SK-N-SH (cell line): ENCODE measurements at regions not wholly inside any gene's neighbourhood (a gene's known extent, or its start where the extent isn't known, plus 50 kb on each side); places are given as distances from the start of the nearest gene placed in this dataset.

ENCODE experiments used
- CTCF ChIA-PET: fragments of 300-600, 350-600 bp; formaldehyde crosslinking; extraction: SDS; loops from one replicate; lab custom pipeline; 2021; lab: Yijun Ruan, JAX
- POLR2A ChIA-PET: fragments of 350-600 bp; sonication (Branson Sonifier 250); formaldehyde crosslinking; extraction: SDS; loops from one replicate; lab custom pipeline; 2020; ENCODE audit warnings: antibody characterized with exemption, inconsistent platforms; lab: Yijun Ruan, JAX
- DNase-seq: peaks from one replicate; pipeline ENCODE4 v3.0.0; 2012
- H2AFZ ChIP-seq: fragments of 200-600 bp; sonication (generic); 2 replicates; pipeline ENCODE4 v1.8.1; 2016; ENCODE audit warnings: antibody characterized with exemption, mild to moderate bottlenecking, low read depth
- H3F3A ChIP-seq: fragments of 200-600 bp; sonication (generic); replicated peaks from 2 replicates; pipeline ENCODE3; 2016; ENCODE audit warnings: antibody characterized with exemption, mild to moderate bottlenecking; ENCODE audit not compliant: insufficient read depth
- H3K27ac ChIP-seq, 2 experiments: fragments of 200-500 bp in 1 of 2; fragments of 200-600 bp in 1 of 2; sonication (Bioruptor generic) in 1 of 2; sonication (generic), shearing (Covaris generic) in 1 of 2; 2 replicates each; pipeline versions ENCODE4 v1.5.1 to v1.6.1; 2014 to 2016; ENCODE audit warnings: low read depth in 2 of 2, inconsistent platforms in 1 of 2, low read length in 1 of 2, mild to moderate bottlenecking in 1 of 2, mixed read lengths in 1 of 2
- H3K27me3 ChIP-seq: fragments of 200-600 bp; sonication (generic), shearing (Covaris generic); 2 replicates; pipeline ENCODE4 v1.6.1; 2016; ENCODE audit warnings: mixed run types; ENCODE audit not compliant: insufficient read depth
- H3K36me3 ChIP-seq, 2 experiments: fragments of 200-500 bp in 1 of 2; fragments of 200-600 bp in 1 of 2; sonication (Bioruptor generic) in 1 of 2; sonication (generic) in 1 of 2; replicated peaks in 1 of 2; 2 replicates each; pipeline versions ENCODE3 to v1.5.1; 2014 to 2016; ENCODE audit warnings: low read length in 1 of 2, mild to moderate bottlenecking in 1 of 2; ENCODE audit not compliant: insufficient read depth in 2 of 2, control insufficient read depth in 1 of 2
- H3K4me1 ChIP-seq, 2 experiments: fragments of 200-500 bp in 1 of 2; fragments of 200-600 bp in 1 of 2; sonication (Bioruptor generic) in 1 of 2; sonication (generic), shearing (Covaris generic) in 1 of 2; 2 replicates each; pipeline versions ENCODE4 v1.5.1 to v1.6.1; 2014 to 2016; ENCODE audit warnings: low read depth in 1 of 2, low read length in 1 of 2, mixed run types in 1 of 2; ENCODE audit not compliant: insufficient read depth in 2 of 2, control insufficient read depth in 1 of 2
- H3K4me2 ChIP-seq: fragments of 200-600 bp; sonication (generic), shearing (Covaris generic); 2 replicates; pipeline ENCODE4 v1.6.1; 2017; ENCODE audit warnings: mixed run types
- H3K4me3 ChIP-seq, 2 experiments: fragments of 200-500 bp in 1 of 2; fragments of 200-600 bp in 1 of 2; sonication (Bioruptor generic) in 1 of 2; sonication (generic), shearing (Covaris generic) in 1 of 2; 2 replicates each; pipeline versions ENCODE4 v1.5.1 to v1.8.1; 2014 to 2016; ENCODE audit warnings: low read depth in 2 of 2, inconsistent platforms in 1 of 2, low read length in 1 of 2, mild to moderate bottlenecking in 1 of 2, mixed read lengths in 1 of 2, moderate library complexity in 1 of 2
- H3K79me2 ChIP-seq: fragments of 200-600 bp; sonication (generic); 2 replicates; pipeline ENCODE4 v1.8.1; 2017; ENCODE audit warnings: mild to moderate bottlenecking; ENCODE audit not compliant: insufficient read depth
- H3K9ac ChIP-seq: fragments of 200-600 bp; sonication (generic); 2 replicates; pipeline ENCODE4 v1.6.1; 2017; ENCODE audit warnings: mixed run types
- H3K9me2 ChIP-seq: fragments of 200-600 bp; sonication (generic); 2 replicates; pipeline ENCODE4 v1.6.1; 2017; ENCODE audit warnings: mixed run types
- H3K9me3 ChIP-seq: fragments of 200-600 bp; sonication (generic); 2 replicates; pipeline ENCODE4 v1.6.1; 2017; ENCODE audit warnings: mixed run types, mild to moderate bottlenecking, moderate library complexity
- H4K20me1 ChIP-seq: fragments of 200-600 bp; sonication (generic); 2 replicates; pipeline ENCODE4 v1.6.1; 2017; ENCODE audit warnings: mild to moderate bottlenecking, mixed run types; ENCODE audit not compliant: insufficient read depth
- CHD2 ChIP-seq: fragments of 150-350 bp; IDR thresholded peaks from 2 replicates; pipeline ENCODE4 v1.6.1; 2018; ENCODE audit warnings: low read length; ENCODE audit not compliant: partially characterized antibody
- ELF1 ChIP-seq: IDR thresholded peaks from 2 replicates; pipeline ENCODE4 v1.4.0; 2012
- EP300 ChIP-seq, 2 experiments: IDR thresholded peaks; 2 replicates each; pipeline versions ENCODE4 v1.4.0 to v1.6.1; 2012; ENCODE audit warnings: borderline replicate concordance in 1 of 2, low read depth in 1 of 2, low read length in 1 of 2
- FOSL2 ChIP-seq: IDR thresholded peaks from 2 replicates; pipeline ENCODE4 v1.4.0; 2012; ENCODE audit warnings: low read depth, mild to moderate bottlenecking, moderate library complexity, borderline replicate concordance
- FOXM1 ChIP-seq: IDR thresholded peaks from 2 replicates; pipeline ENCODE4 v1.4.0; 2012; ENCODE audit warnings: low read depth, mild to moderate bottlenecking
- GABPA ChIP-seq: IDR thresholded peaks from 2 replicates; pipeline ENCODE4 v1.4.0; 2012; ENCODE audit warnings: low read depth, mild to moderate bottlenecking
- MEF2A ChIP-seq: IDR thresholded peaks from 2 replicates; pipeline ENCODE4 v1.4.0; 2012; ENCODE audit warnings: low read depth, borderline replicate concordance
- MXI1 ChIP-seq: IDR thresholded peaks from 2 replicates; pipeline ENCODE4 v1.6.1; 2012; ENCODE audit warnings: mild to moderate bottlenecking, low read depth, low read length, improper control_type of control experiment
- NFIC ChIP-seq: IDR thresholded peaks from 2 replicates; pipeline ENCODE4 v1.4.0; 2012; ENCODE audit warnings: borderline replicate concordance
- NRF1 ChIP-seq: IDR thresholded peaks from 2 replicates; pipeline ENCODE4 v1.6.1; 2012; ENCODE audit warnings: low read depth, mild to moderate bottlenecking, low read length
- RAD21 ChIP-seq: IDR thresholded peaks from 2 replicates; pipeline ENCODE4 v1.6.1; 2012; ENCODE audit warnings: mild to moderate bottlenecking, low read length
- RCOR1 ChIP-seq: fragments of 150-350 bp; IDR thresholded peaks from 2 replicates; pipeline ENCODE4 v1.6.1; 2017; ENCODE audit warnings: antibody characterized with exemption, low read length
- RFX5 ChIP-seq: IDR thresholded peaks from 2 replicates; pipeline ENCODE4 v1.6.1; 2012; ENCODE audit warnings: mild to moderate bottlenecking, improper control_type of control experiment, low read length
- SMC3 ChIP-seq: IDR thresholded peaks from 2 replicates; pipeline ENCODE4 v1.6.1; 2012; ENCODE audit warnings: low read depth, low read length, improper control_type of control experiment
- TAF1 ChIP-seq: IDR thresholded peaks from 2 replicates; pipeline ENCODE4 v1.6.1; 2012; ENCODE audit warnings: low read depth, mild to moderate bottlenecking, low read length, moderate library complexity, borderline replicate concordance
- TCF12 ChIP-seq: IDR thresholded peaks from 2 replicates; pipeline ENCODE4 v1.4.0; 2012
- YY1 ChIP-seq: IDR thresholded peaks from 2 replicates; pipeline ENCODE4 v1.4.0; 2012; ENCODE audit warnings: low read depth, mild to moderate bottlenecking
- WGBS: methylation state at CpG from one replicate; pipeline ENCODE4 v1.1.6; 2017; ENCODE audit warnings: low lambda C conversion rate; 5-methylcytosine and 5-hydroxymethylcytosine counted together
- TF ChIP-seq, protein P1 (sequence below): IDR thresholded peaks from 2 replicates; pipeline ENCODE4; 2012
- TF ChIP-seq, protein P2 (sequence below): fragments of 150-350 bp; IDR thresholded peaks from 2 replicates; pipeline ENCODE4 v1.6.1; 2016; ENCODE audit warnings: mild to moderate bottlenecking, low read depth, low read length
- TF ChIP-seq, protein P3 (sequence below): IDR thresholded peaks from 2 replicates; pipeline ENCODE4 v1.4.0; 2012; ENCODE audit warnings: low read depth, borderline replicate concordance

DNA sequence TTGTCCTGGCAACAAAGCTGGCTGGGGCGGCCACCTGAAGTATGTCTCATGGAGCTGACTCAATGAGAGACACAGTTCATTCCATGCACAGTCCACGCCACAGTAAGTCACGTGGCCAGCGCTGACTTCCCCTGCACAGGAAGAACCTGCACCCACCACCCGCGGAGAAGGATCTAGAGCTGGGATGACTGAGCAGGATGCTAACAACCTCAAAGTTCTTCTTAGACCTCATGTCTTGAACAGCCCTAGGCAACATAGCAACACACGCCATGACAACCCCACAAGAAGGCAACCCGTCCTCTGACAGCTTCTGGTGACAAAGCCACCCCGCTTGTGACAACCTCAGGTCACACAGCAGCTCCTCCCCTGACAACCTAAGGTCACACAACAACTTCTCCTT is 76.9 kb upstream of the B3GAT1 start:
- no peaks in the 10 kb centered on the region for H3F3A ChIP-seq
- TF ChIP-seq NRF1 (no peak), MEF2A (no peak), SMC3 (no peak), FOSL2 (no peak), CHD2 (no peak), RAD21 (no peak), GABPA (no peak), YY1 (no peak), MXI1 (no peak), RFX5 (no peak), ELF1 (no peak), NFIC (no peak), TAF1 (no peak), RCOR1 (no peak), TCF12 (no peak), FOXM1 (no peak), EP300 (IDR thresholded peaks at IDR 0.05; ENCODE audit: borderline replicate concordance in 1 of 2, low read depth in 1 of 2, low read length in 1 of 2) (no peak)
- TF ChIP-seq, protein P1, sequence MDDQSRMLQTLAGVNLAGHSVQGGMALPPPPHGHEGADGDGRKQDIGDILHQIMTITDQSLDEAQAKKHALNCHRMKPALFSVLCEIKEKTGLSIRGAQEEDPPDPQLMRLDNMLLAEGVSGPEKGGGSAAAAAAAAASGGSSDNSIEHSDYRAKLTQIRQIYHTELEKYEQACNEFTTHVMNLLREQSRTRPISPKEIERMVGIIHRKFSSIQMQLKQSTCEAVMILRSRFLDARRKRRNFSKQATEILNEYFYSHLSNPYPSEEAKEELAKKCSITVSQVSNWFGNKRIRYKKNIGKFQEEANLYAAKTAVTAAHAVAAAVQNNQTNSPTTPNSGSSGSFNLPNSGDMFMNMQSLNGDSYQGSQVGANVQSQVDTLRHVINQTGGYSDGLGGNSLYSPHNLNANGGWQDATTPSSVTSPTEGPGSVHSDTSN, result no peak
- TF ChIP-seq, protein P2, sequence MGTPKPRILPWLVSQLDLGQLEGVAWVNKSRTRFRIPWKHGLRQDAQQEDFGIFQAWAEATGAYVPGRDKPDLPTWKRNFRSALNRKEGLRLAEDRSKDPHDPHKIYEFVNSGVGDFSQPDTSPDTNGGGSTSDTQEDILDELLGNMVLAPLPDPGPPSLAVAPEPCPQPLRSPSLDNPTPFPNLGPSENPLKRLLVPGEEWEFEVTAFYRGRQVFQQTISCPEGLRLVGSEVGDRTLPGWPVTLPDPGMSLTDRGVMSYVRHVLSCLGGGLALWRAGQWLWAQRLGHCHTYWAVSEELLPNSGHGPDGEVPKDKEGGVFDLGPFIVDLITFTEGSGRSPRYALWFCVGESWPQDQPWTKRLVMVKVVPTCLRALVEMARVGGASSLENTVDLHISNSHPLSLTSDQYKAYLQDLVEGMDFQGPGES, result no peak
- TF ChIP-seq, protein P3, sequence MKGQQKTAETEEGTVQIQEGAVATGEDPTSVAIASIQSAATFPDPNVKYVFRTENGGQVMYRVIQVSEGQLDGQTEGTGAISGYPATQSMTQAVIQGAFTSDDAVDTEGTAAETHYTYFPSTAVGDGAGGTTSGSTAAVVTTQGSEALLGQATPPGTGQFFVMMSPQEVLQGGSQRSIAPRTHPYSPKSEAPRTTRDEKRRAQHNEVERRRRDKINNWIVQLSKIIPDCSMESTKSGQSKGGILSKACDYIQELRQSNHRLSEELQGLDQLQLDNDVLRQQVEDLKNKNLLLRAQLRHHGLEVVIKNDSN, result no peak
- no peaks in the 10 kb centered on the region for H3K36me3 ChIP-seq

More for the DNA sequence above, 76.9 kb upstream of the B3GAT1 start:
- no peaks in the 10 kb centered on the region for H3K79me2 ChIP-seq
- no peak overlapping the region for H3K27ac ChIP-seq
- POLR2A ChIA-PET, result no interaction called here
- no peak overlapping the region for H3K4me3 ChIP-seq
- no peaks in the 10 kb centered on the region for H3K9me3 ChIP-seq
- no peaks in the 10 kb centered on the region for H3K27me3 ChIP-seq
- no peaks in the 10 kb centered on the region for H3K4me1 ChIP-seq
- no peak overlapping the region for H2AFZ ChIP-seq
- no peak overlapping the region for H3K4me2 ChIP-seq
- DNase-seq, result no peak
- H4K20me1 ChIP-seq, result no peaks in the 10 kb centered on the region
- H3K9ac ChIP-seq, result no peak overlapping the region
- CTCF ChIA-PET, result interaction anchor here (1.3 kb wide), 1 partner anchor 95 kb away, joined by 3 read pairs; no protein-coding TSS in a partner anchor
- no peaks in the 10 kb centered on the region for H3K9me2 ChIP-seq
- 36% methylated on average over 7 of the region's 9 CpGs for WGBS
